Keratinocyte (primary cell): ENCODE measurements at regions not wholly inside any gene's neighbourhood (a gene's known extent, or its start where the extent isn't known, plus 50 kb on each side); places are given as distances from the start of the nearest gene placed in this dataset.

ENCODE experiments used
- EZH2 ChIP-seq: IDR thresholded peaks from one replicate; pipeline ENCODE4 v1.6.1; 2012; ENCODE audit warnings: inconsistent platforms, mild to moderate bottlenecking, low read length, moderate library complexity
- TF ChIP-seq, protein P1 (sequence below), 3 experiments: IDR thresholded peaks in 1 of 3; conservative IDR thresholded peaks in 1 of 3; optimal IDR thresholded peaks in 1 of 3; 2 replicates in 2 of 3; 3 replicates in 1 of 3; pipeline versions ENCODE3 to v1.5.1; 2011; ENCODE audit warnings: low read length in 3 of 3, mild to moderate bottlenecking in 3 of 3, moderate library complexity in 2 of 3, control low read depth in 1 of 3, inconsistent platforms in 1 of 3; ENCODE audit not compliant: insufficient read depth in 2 of 3; ENCODE audit errors: extremely low read depth in 1 of 3

DNA sequence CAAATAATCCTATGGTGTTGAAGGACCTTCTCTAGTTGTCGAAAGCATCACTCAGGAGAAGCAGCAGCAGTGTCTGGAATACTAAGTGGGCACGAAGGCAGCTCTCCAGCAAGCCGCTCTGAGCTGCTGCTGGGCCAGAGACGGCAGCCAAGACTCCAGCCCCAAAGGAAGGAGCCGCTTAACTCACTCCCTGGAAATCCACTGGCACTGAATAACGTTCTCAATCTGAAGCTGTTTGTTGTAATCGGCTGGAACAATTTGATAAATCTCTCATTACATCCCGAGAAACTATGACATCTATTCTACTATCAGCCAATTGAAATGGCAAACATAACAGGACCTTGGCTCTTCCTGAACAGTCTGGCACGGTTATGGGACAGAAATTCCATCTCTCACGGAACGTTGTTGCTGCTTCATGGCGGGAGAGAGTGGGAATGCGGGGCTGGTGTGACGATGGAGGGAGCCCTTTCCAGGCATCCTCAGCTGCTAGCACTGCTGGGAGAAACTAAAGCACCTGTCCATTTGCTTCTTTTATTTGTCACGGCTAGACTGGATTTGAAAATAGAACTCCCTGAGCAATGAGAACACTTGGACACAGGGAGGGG is 331.5 kb upstream of the RNF32 start:
- TF ChIP-seq, protein P1, sequence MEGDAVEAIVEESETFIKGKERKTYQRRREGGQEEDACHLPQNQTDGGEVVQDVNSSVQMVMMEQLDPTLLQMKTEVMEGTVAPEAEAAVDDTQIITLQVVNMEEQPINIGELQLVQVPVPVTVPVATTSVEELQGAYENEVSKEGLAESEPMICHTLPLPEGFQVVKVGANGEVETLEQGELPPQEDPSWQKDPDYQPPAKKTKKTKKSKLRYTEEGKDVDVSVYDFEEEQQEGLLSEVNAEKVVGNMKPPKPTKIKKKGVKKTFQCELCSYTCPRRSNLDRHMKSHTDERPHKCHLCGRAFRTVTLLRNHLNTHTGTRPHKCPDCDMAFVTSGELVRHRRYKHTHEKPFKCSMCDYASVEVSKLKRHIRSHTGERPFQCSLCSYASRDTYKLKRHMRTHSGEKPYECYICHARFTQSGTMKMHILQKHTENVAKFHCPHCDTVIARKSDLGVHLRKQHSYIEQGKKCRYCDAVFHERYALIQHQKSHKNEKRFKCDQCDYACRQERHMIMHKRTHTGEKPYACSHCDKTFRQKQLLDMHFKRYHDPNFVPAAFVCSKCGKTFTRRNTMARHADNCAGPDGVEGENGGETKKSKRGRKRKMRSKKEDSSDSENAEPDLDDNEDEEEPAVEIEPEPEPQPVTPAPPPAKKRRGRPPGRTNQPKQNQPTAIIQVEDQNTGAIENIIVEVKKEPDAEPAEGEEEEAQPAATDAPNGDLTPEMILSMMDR (optimal IDR thresholded peaks at IDR 0.05 in 1 of 3, IDR thresholded peaks at IDR 0.05 in 1 of 3, conservative IDR thresholded peaks at IDR 0.05 in 1 of 3; ENCODE audit: extremely low read depth in 1 of 3, insufficient read depth in 2 of 3, low read length in 3 of 3): no peak
- TF ChIP-seq EZH2: no peak
